ENCODE measurements at regions not wholly inside any gene's neighbourhood (a gene's known extent, or its start where the extent isn't known, plus 50 kb on each side); places are given as distances from the start of the nearest gene placed in this dataset.

- H3K4me3 ChIP-seq (ENCODE audit: low read depth, low read length): no peak overlapping the region
Observed at GRCh38 chr1:10932088-10932487, 80.4 kb upstream of the TARDBP start.

GRCh38 chr1:10934150-10934818 is 78.2 kb upstream of the TARDBP start:
- TF ChIP-seq CTCF (IDR thresholded peaks at IDR 0.05; ENCODE audit: control insufficient read depth, extremely low read depth, insufficient read depth): no peak
- H3K4me3 ChIP-seq (ENCODE audit: low read depth, low read length): no peak overlapping the region
- DNase-seq (ENCODE audit: low read depth): no peak

More at GRCh38 chr1:10932088-10932487, 80.4 kb upstream of the TARDBP start:
- DNase-seq (ENCODE audit: low read depth): no peak
- no peak for TF ChIP-seq CTCF (IDR thresholded peaks at IDR 0.05; ENCODE audit: control insufficient read depth, extremely low read depth, insufficient read depth)

GRCh38 chr1:10935246-10935645 is 77.2 kb upstream of the TARDBP start:
- no peak for DNase-seq (ENCODE audit: low read depth)
- no peak for TF ChIP-seq CTCF (IDR thresholded peaks at IDR 0.05; ENCODE audit: control insufficient read depth, extremely low read depth, insufficient read depth)
- no peak overlapping the region for H3K4me3 ChIP-seq (ENCODE audit: low read depth, low read length)

- TF ChIP-seq CTCF (IDR thresholded peaks at IDR 0.05; ENCODE audit: control insufficient read depth, extremely low read depth, insufficient read depth): no peak
- no peak for DNase-seq (ENCODE audit: low read depth)
- H3K4me3 ChIP-seq (ENCODE audit: low read depth, low read length): no peak overlapping the region
Observed at GRCh38 chr1:10935724-10936123, 76.7 kb upstream of the TARDBP start.

GRCh38 chr1:10936998-10937901 is 75.2 kb upstream of the TARDBP start:
- DNase-seq (ENCODE audit: low read depth): no peak
- no peak overlapping the region for H3K4me3 ChIP-seq (ENCODE audit: low read depth, low read length)
- no peak for TF ChIP-seq CTCF (IDR thresholded peaks at IDR 0.05; ENCODE audit: control insufficient read depth, extremely low read depth, insufficient read depth)

- no peak for TF ChIP-seq CTCF (IDR thresholded peaks at IDR 0.05; ENCODE audit: control insufficient read depth, extremely low read depth, insufficient read depth)
- H3K4me3 ChIP-seq (ENCODE audit: low read depth, low read length): no peak overlapping the region
- no peak for DNase-seq (ENCODE audit: low read depth)
Observed at GRCh38 chr1:10938741-10939417, 73.6 kb upstream of the TARDBP start.

Measured in LNCaP clone FGC (cell line).